HCT116 (cell line): ENCODE measurements at regions not wholly inside any gene's neighbourhood (a gene's known extent, or its start where the extent isn't known, plus 50 kb on each side); places are given as distances from the start of the nearest gene placed in this dataset.

Experiments used
- ATAC-seq: fragments of 200-7000 bp; cut with Tn5 transposase; 2 replicates; pipeline ENCODE4 v1.9.1; 2020; ENCODE audit warnings: mild to moderate bottlenecking, moderate library complexity
- BruUV-seq: library from RNA; stranded (reverse); fragments of 400-500 nt; replicated peaks from 2 replicates; lab custom pipeline; 2021; lab: Mats Ljungman, UMichigan
- CTCF ChIA-PET: fragments of 300-600 bp; sonication (Branson Sonifier 250); formaldehyde crosslinking; loops from one replicate; lab custom pipeline; 2021; ENCODE audit warnings: antibody characterized with exemption; lab: Charles Lee
- POLR2A ChIA-PET: fragments of 300-600, 350-600 bp; sonication (Branson Sonifier 250); formaldehyde crosslinking; loops from one replicate; lab custom pipeline; 2021; ENCODE audit warnings: antibody characterized with exemption; lab: Charles Lee
- RAD21 ChIA-PET, 2 experiments: fragments of 300-600 bp; sonication (Branson Sonifier 250); formaldehyde crosslinking; loops; one replicate each; lab custom pipeline; 2023; ENCODE audit warnings: low total read pairs in 2 of 2; ENCODE audit not compliant: uncharacterized antibody in 2 of 2, unreplicated experiment in 2 of 2, low non-redundant PET in 1 of 2; lab: Charles Lee
- DNase-seq: peaks from one replicate; pipeline ENCODE4 v3.0.0-alpha.2; 2010; ENCODE audit warnings: low read depth, low spot score
- H2AFZ ChIP-seq: fragments of 200-600 bp; shearing (Covaris generic), sonication (generic); 2 replicates; pipeline ENCODE4 v1.6.1; 2017; ENCODE audit warnings: low read depth, mixed run types, mixed read lengths, antibody characterized with exemption, low read length; ENCODE audit not compliant: poor library complexity, severe bottlenecking
- H3K27ac ChIP-seq: 2 replicates; pipeline ENCODE4 v1.5.1; 2012; ENCODE audit warnings: low read depth, low read length
- H3K27me3 ChIP-seq: fragments of 200-600 bp; sonication (generic); 2 replicates; pipeline ENCODE4 v1.6.1; 2016; ENCODE audit warnings: mixed run types, low read length, mixed read lengths; ENCODE audit not compliant: insufficient read depth
- H3K36me3 ChIP-seq, 2 experiments: fragments of 200-500 bp in 1 of 2; fragments of 200-600 bp in 1 of 2; sonication (Bioruptor generic) in 1 of 2; sonication (generic) in 1 of 2; 2 replicates each; pipeline versions ENCODE4 v1.5.1 to v1.6.1; 2014 to 2016; ENCODE audit warnings: low read length in 2 of 2, inconsistent platforms in 1 of 2, mixed read lengths in 1 of 2, mixed run types in 1 of 2; ENCODE audit not compliant: insufficient read depth in 2 of 2, control insufficient read depth in 1 of 2
- H3K4me1 ChIP-seq, 2 experiments: fragments of 200-600 bp in 1 of 2; sonication (generic) in 1 of 2; 2 replicates each; pipeline versions ENCODE4 v1.5.1 to v1.6.1; 2012 to 2017; ENCODE audit warnings: low read length in 2 of 2, inconsistent platforms in 1 of 2, mild to moderate bottlenecking in 1 of 2, mixed read lengths in 1 of 2, mixed run types in 1 of 2, moderate library complexity in 1 of 2; ENCODE audit not compliant: insufficient read depth in 2 of 2, control insufficient read depth in 1 of 2
- H3K4me2 ChIP-seq: fragments of 200-600 bp; sonication (generic); 2 replicates; pipeline ENCODE4 v1.6.1; 2017; ENCODE audit warnings: mixed run types, low read length, mixed read lengths
- H3K4me3 ChIP-seq, 2 experiments: fragments of 200-600 bp in 1 of 2; sonication (generic) in 1 of 2; replicated peaks in 1 of 2; 2 replicates each; pipeline ENCODE4 v1.5.1; 2011 to 2016; ENCODE audit warnings: low read length in 2 of 2, control low read depth in 1 of 2, low read depth in 1 of 2, mild to moderate bottlenecking in 1 of 2, mixed read lengths in 1 of 2, mixed run types in 1 of 2
- H3K79me2 ChIP-seq: fragments of 200-600 bp; sonication (generic); 2 replicates; pipeline ENCODE4 v1.6.1; 2017; ENCODE audit warnings: mild to moderate bottlenecking, mixed run types, low read length, moderate library complexity, mixed read lengths; ENCODE audit not compliant: insufficient read depth
- H3K9ac ChIP-seq: fragments of 200-600 bp; sonication (generic); 2 replicates; pipeline ENCODE4 v1.6.1; 2016; ENCODE audit warnings: low read length, mixed read lengths
- H3K9me2 ChIP-seq: fragments of 200-600 bp; sonication (generic), shearing (Covaris generic); 2 replicates; pipeline ENCODE4 v1.6.1; 2017; ENCODE audit warnings: mixed run types, mild to moderate bottlenecking, moderate library complexity; ENCODE audit not compliant: insufficient read depth
- H3K9me3 ChIP-seq, 2 experiments: fragments of 200-500 bp in 1 of 2; fragments of 200-600 bp in 1 of 2; sonication (Bioruptor generic) in 1 of 2; sonication (generic) in 1 of 2; 2 replicates each; pipeline ENCODE4 v1.6.1; 2014 to 2017; ENCODE audit warnings: low read length in 2 of 2, mixed read lengths in 2 of 2, inconsistent platforms in 1 of 2, low read depth in 1 of 2, mild to moderate bottlenecking in 1 of 2, mixed run types in 1 of 2, moderate library complexity in 1 of 2; ENCODE audit not compliant: control insufficient read depth in 1 of 2, insufficient read depth in 1 of 2
- H4K20me1 ChIP-seq: fragments of 200-600 bp; sonication (generic), shearing (Covaris generic); 2 replicates; pipeline ENCODE4 v1.6.1; 2017; ENCODE audit warnings: mixed run types, mild to moderate bottlenecking, moderate library complexity; ENCODE audit not compliant: insufficient read depth
- EGR1 ChIP-seq: IDR thresholded peaks from 2 replicates; pipeline ENCODE4 v1.6.1; 2012; ENCODE audit warnings: low read depth
- ELF1 ChIP-seq: IDR thresholded peaks from 2 replicates; pipeline ENCODE4 v1.6.1; 2012; ENCODE audit warnings: low read depth, borderline replicate concordance
- EZH2 ChIP-seq: fragments of 200-600 bp; sonication (generic); IDR thresholded peaks from 2 replicates; pipeline ENCODE4 v1.6.1; 2017; ENCODE audit warnings: antibody characterized with exemption, mixed run types
- FOSL1 ChIP-seq: IDR thresholded peaks from 2 replicates; pipeline ENCODE4 v1.6.1; 2012; ENCODE audit warnings: low read depth
- JUND ChIP-seq: IDR thresholded peaks from 2 replicates; pipeline ENCODE4 v1.6.1; 2012
- POLR2A ChIP-seq: IDR thresholded peaks from 2 replicates; pipeline ENCODE4 v1.7.0; 2011; ENCODE audit warnings: borderline replicate concordance; ENCODE audit not compliant: insufficient read depth, insufficient read length; ENCODE audit errors: extremely low read depth
- POLR2AphosphoS5 ChIP-seq: IDR thresholded peaks from 2 replicates; pipeline ENCODE4 v1.6.1; 2011; ENCODE audit warnings: mild to moderate bottlenecking, low read depth, low read length, moderate library complexity
- SRF ChIP-seq: IDR thresholded peaks from 2 replicates; pipeline ENCODE4 v1.6.1; 2012; ENCODE audit warnings: low read depth
- TCF7L2 ChIP-seq: IDR thresholded peaks from 2 replicates; pipeline ENCODE4 v1.7.0; 2011; ENCODE audit warnings: borderline replicate concordance, inconsistent platforms; ENCODE audit not compliant: insufficient read depth, insufficient read length; ENCODE audit errors: extremely low read depth
- ZFX ChIP-seq: fragments of 450-650 bp; IDR thresholded peaks from 2 replicates; pipeline ENCODE4 v1.6.1; 2017
- intact Hi-C: fragments of 100-400 bp; cut with micrococcal nuclease; formaldehyde crosslinking; loops from 2 replicates; pipeline ENCODE4 v1.10.0; 2022
- TF ChIP-seq, protein P1 (sequence below), 3 experiments: fragments of 200-600 bp in 1 of 3; sonication (generic) in 1 of 3; IDR thresholded peaks in 2 of 3; conservative IDR thresholded peaks in 1 of 3; 2 replicates each; pipeline ENCODE4 v1.5.1; 2012 to 2017; ENCODE audit warnings: low read depth in 2 of 3, low read length in 2 of 3, antibody characterized with exemption in 1 of 3, borderline replicate concordance in 1 of 3, control low read depth in 1 of 3, mild to moderate bottlenecking in 1 of 3, mixed read lengths in 1 of 3, mixed run types in 1 of 3, moderate library complexity in 1 of 3; ENCODE audit not compliant: insufficient read depth in 1 of 3
- TF ChIP-seq, protein P2 (sequence below): IDR thresholded peaks from 2 replicates; pipeline ENCODE4 v1.6.1; 2012
- TF ChIP-seq, protein P3 (sequence below): IDR thresholded peaks from 2 replicates; pipeline ENCODE4 v1.6.1; 2012

DNA sequence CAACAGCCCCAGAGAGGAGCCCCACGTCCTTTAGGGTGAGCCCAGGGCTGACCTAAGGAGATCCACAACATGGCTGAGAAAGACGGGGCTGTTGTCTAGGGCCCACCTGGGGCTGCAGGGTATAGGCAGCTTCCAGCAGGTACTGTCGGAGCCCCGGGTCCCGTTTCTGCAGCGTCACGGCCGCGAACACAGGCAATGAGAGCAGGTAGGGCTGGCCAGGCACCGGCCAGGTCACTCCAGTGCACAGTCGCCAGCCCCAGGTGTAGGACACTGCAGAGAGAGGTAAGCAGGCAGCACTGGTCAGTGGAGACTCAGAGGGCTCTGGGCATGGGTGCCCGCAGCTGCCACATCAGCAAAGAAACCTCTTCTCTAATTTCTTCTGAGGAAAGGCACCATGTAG is 115.2 kb downstream of the LITAF start:
- CTCF ChIA-PET = no interaction called here
- no peak overlapping the region for H3K4me2 ChIP-seq
- POLR2A ChIA-PET = no interaction called here
- no peaks in the 10 kb centered on the region for H3K9me2 ChIP-seq
- no peaks in the 10 kb centered on the region for H3K9me3 ChIP-seq
- no peak overlapping the region for H3K9ac ChIP-seq
- no peaks in the 10 kb centered on the region for H3K4me1 ChIP-seq
- H2AFZ ChIP-seq = no peak overlapping the region
- DNase-seq = no peak
- ATAC-seq = peak; percentile 27; the same call in 1 of the 2 replicates
- RAD21 ChIA-PET = no interaction called here
- no peak overlapping the region for H3K4me3 ChIP-seq
- no peak for TF ChIP-seq JUND
- no peak for TF ChIP-seq FOSL1
- no peak for TF ChIP-seq EZH2
- TF ChIP-seq EGR1 = no peak
- no peak for TF ChIP-seq SRF
- no peak for TF ChIP-seq ZFX
- TF ChIP-seq TCF7L2 = no peak
- TF ChIP-seq, protein P1, sequence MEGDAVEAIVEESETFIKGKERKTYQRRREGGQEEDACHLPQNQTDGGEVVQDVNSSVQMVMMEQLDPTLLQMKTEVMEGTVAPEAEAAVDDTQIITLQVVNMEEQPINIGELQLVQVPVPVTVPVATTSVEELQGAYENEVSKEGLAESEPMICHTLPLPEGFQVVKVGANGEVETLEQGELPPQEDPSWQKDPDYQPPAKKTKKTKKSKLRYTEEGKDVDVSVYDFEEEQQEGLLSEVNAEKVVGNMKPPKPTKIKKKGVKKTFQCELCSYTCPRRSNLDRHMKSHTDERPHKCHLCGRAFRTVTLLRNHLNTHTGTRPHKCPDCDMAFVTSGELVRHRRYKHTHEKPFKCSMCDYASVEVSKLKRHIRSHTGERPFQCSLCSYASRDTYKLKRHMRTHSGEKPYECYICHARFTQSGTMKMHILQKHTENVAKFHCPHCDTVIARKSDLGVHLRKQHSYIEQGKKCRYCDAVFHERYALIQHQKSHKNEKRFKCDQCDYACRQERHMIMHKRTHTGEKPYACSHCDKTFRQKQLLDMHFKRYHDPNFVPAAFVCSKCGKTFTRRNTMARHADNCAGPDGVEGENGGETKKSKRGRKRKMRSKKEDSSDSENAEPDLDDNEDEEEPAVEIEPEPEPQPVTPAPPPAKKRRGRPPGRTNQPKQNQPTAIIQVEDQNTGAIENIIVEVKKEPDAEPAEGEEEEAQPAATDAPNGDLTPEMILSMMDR (IDR thresholded peaks at IDR 0.05 in 2 of 3, conservative IDR thresholded peaks at IDR 0.05 in 1 of 3; ENCODE audit: borderline replicate concordance in 1 of 3, insufficient read depth in 1 of 3, low read depth in 2 of 3, low read length in 2 of 3) = no peak
- no peak for TF ChIP-seq POLR2AphosphoS5
- no peak for TF ChIP-seq ELF1
- no peak for TF ChIP-seq POLR2A
- TF ChIP-seq, protein P2, sequence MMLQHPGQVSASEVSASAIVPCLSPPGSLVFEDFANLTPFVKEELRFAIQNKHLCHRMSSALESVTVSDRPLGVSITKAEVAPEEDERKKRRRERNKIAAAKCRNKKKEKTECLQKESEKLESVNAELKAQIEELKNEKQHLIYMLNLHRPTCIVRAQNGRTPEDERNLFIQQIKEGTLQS = no peak
- TF ChIP-seq, protein P3, sequence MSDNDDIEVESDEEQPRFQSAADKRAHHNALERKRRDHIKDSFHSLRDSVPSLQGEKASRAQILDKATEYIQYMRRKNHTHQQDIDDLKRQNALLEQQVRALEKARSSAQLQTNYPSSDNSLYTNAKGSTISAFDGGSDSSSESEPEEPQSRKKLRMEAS = no peak
- no peaks in the 10 kb centered on the region for H4K20me1 ChIP-seq
- no peaks in the 10 kb centered on the region for H3K79me2 ChIP-seq
- H3K27ac ChIP-seq = no peak overlapping the region
- intact Hi-C loops = no loop called here
- no peaks in the 10 kb centered on the region for H3K36me3 ChIP-seq
- no TSS peak for BruUV-seq
- no peaks in the 10 kb centered on the region for H3K27me3 ChIP-seq
